Activated CD8-positive, alpha-beta memory T cell treated with anti-CD3 and anti-CD28 coated beads for 36 hours (primary cell): ENCODE measurements at regions not wholly inside any gene's neighbourhood (a gene's known extent, or its start where the extent isn't known, plus 50 kb on each side); places are given as distances from the start of the nearest gene placed in this dataset.
"Not testable (repeated sequence)": the region's sequence is repeated elsewhere in the genome, so short reads cannot be mapped to it uniquely, and the experiment has no call there.

ENCODE experiments used
- CTCF ChIA-PET: fragments of 350-600 bp; sonication (Branson Sonifier 250); formaldehyde crosslinking; loops from one replicate; lab custom pipeline; 2021; ENCODE audit warnings: antibody characterized with exemption; lab: Charles Lee
- POLR2A ChIA-PET: fragments of 350-600 bp; sonication (Branson Sonifier 250); formaldehyde crosslinking; loops from one replicate; lab custom pipeline; 2021; ENCODE audit warnings: antibody characterized with exemption; lab: Charles Lee

DNA sequence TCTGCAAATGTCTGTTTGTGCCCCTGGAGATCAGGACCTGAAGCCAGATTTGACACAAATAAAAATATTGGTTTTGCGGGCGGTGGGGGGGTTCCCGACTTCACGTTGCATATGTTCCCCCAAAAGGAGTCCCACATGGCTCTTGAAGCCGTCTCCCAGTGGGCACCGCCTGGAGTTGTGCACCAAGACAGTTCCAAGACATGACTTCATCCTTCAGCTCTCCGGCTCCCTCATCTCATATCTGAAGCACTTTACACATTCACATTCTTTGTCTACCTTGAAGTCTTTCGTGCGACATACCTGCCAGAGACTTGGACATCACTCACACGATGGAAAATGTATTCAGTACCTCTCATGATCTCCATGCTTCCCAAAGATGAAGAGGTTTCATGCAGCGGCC is 362.8 kb upstream of the FOXK1 start:
- CTCF ChIA-PET, result no interaction called here
- POLR2A ChIA-PET, result no interaction called here

- POLR2A ChIA-PET, result no interaction called here
- CTCF ChIA-PET, result no interaction called here
These were observed 356.4 kb upstream of the FOXK1 start for GRCh38 chr7:4325732-4326131.

DNA sequence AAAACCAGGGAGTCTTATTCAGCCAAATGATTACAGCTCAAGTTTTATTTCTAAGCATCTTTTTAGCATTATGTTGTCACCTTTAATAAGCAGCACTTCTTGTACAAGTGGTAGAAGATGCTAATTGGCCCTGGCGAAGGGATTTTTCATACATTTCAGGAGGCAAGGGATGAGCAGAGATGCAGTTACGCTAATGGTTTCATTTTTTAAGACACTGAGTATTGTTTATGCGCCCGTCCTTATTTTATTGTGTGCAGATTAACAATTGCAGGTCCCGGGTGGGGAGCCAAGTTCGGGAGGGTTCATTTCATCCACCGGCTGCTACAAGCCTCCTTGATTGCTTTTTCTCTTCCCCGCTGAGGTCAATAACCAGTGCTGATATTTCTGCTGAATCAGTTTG is 350.4 kb upstream of the FOXK1 start:
- ChIA-PET CTCF (no interaction called here), POLR2A (no interaction called here)

- CTCF ChIA-PET, result no interaction called here
- POLR2A ChIA-PET, result no interaction called here
These were observed 343.5 kb upstream of the FOXK1 start for GRCh38 chr7:4338556-4338955.

DNA sequence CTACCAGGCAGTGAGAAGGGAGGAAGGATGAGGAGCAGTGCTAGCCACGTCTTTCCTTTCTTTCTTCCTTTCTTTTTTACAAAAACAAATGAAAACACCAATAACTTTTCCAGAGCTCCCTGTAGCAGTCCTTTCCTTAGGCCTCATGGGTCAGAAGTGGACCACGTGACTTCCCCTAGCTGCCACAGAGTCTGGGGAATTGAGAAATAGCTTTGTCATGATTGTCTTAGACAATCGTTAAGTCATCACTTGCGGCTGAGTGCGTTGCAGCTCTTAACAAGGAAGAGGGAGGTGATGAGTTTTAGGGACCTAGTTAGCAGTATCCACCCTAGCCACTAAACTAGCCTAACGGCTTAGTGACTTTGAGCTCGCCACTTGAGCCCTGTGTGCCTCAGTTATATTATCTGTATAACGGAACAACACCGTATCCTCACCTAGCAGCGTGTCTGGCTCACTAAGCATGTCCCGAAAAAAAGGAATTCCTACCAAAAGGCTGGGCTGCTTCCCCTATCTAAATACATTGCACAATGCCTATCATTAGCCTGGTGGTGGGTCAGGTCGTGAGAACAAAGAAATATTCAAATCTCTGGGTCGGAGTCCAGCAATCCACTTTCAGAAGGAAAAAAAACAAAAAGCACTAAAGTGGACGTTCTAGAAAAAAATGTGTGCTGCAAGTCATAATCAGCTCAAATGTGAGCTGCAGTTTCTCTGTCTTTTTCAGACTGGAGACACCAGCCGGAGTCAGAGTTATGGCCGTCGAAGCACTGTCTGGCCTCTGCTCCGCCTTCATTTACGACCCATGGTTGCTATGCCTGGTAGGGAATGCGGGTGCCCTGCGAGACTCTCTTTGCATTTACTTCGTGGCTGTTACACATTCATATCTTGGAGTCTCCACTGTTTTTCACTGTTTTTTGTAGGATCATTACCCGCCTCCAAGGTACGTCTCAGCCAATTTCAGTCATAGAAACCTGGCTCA is 338.5 kb upstream of the FOXK1 start:
- POLR2A ChIA-PET, result no interaction called here
- CTCF ChIA-PET, result no interaction called here

DNA sequence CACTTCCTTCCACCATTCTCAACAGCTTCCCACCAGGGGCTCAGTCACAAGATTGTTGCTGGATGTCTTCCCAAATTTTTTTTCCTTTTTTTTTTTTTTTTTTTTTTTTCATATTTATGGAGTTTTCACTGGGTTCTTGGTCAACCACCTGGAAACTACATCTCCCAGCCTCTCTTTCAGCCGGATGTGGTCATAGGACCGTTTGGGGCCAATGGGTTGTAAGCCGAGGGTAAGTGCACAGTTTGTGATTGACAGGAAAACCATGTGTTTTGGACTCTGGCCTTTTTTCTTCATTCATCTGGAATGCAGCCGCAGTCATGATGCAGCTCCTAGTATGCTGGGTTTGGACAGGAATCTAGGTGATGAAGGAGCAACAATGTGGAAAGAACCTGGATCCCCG is 337.1 kb upstream of the FOXK1 start:
- ChIA-PET CTCF (no interaction called here), POLR2A (no interaction called here)

DNA sequence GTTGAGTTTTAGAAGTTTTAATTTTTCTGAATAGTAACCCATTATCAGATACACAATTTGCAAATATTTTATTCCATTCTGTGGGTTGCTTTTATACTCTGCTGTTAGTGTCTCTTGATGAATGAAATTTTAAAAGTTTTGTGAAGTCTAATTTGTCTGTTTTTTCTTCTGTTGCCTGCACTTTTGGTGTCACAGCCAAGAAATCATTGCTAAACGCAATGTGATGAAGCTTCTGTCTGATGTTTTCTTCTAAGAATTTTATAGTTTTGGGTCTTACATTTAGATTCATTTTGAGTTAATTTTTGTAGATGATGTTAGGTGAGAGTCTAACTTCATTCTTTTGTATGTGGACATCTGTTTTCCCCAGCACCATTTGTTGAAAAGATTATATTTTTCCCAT is 330.0 kb upstream of the FOXK1 start:
- CTCF ChIA-PET, result no interaction called here
- POLR2A ChIA-PET, result no interaction called here

DNA sequence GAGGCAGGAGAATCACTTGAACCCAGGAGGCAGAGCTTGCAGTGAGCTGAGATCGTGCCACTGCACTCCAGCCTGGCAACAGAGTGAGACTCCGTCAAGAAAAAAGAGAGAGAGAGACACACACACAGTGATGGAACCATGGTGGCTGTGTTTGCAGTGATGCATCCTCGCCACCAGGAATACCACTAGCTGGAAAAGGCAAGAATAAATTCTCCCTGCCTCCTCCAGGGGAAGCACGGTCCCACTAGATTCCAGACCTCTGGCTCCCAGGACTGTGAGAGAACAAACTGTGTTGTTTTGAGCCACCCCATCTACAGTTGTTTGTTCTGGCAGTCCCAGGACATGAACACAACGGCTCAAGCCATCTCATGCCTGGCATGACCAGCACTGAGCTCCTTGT is 320.3 kb upstream of the FOXK1 start:
- POLR2A ChIA-PET, result no interaction called here
- CTCF ChIA-PET, result no interaction called here

DNA sequence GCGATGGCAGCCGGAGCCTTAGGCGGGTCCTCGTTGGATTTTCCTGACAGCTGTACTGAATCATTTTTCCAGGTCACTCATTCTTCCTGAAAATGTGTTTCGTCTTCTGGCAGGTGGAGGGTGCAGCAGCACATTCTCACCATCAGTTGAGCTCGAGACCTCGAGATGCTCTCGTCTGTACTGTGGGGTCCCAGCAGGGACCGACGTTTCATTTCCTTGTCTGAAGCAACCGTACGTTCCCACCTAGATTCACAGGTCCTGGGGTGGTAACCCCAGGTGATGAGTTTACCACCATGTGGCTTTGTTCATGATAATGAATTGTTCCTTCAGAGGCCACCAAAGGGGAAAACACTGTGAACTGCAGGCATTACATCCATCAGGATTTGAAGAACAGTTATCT is 298.5 kb upstream of the FOXK1 start:
- POLR2A ChIA-PET, result no interaction called here

GRCh38 chr7:4386190-4386589 is 295.9 kb upstream of the FOXK1 start:
- ChIA-PET CTCF (no interaction called here), POLR2A (no interaction called here)

More for the DNA sequence above, 298.5 kb upstream of the FOXK1 start:
- CTCF ChIA-PET, result no interaction called here

DNA sequence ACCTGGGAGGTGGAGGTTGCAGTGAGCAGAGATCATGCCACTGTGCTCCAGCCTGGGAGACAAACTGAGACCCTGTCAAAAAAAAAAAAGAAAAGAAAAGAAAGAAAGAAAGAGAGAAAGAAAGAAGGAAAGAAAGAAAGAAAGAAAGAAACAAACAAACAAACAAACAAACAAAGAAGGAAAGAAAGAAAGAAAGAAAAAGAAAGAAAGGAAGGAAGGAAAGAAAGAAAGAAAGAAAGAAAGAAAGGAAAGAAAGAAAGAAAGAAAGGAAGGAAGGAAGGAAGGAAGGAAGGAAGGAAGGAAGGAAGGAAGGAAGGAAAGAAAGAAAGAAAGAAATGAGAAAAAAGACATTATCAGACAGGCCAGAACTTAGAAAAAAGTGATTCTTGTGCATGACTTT is 291.0 kb upstream of the FOXK1 start:
- CTCF ChIA-PET, POLR2A ChIA-PET: not testable (repeated sequence)

DNA sequence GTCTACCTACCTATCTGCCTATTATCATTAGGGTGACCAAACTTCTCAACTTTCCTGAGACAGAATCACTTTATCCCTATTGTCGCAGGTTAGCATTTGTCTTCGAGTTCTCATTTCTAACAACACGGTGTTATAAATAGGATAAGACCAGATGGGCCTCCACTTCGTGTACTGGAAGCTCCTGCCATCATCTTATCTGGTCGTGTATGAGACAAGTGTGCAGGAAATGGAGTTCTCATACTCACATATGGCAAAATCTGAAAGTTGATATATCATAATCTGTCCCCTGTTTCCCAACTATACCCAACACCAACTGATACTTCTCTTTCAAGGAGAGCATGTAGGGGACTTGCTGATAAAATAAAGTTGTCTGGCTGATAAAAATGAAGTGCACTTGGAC is 287.4 kb upstream of the FOXK1 start:
- ChIA-PET CTCF (no interaction called here), POLR2A (no interaction called here)

GRCh38 chr7:4399121-4399520 is 283.0 kb upstream of the FOXK1 start:
- ChIA-PET POLR2A (no interaction called here), CTCF (no interaction called here)

DNA sequence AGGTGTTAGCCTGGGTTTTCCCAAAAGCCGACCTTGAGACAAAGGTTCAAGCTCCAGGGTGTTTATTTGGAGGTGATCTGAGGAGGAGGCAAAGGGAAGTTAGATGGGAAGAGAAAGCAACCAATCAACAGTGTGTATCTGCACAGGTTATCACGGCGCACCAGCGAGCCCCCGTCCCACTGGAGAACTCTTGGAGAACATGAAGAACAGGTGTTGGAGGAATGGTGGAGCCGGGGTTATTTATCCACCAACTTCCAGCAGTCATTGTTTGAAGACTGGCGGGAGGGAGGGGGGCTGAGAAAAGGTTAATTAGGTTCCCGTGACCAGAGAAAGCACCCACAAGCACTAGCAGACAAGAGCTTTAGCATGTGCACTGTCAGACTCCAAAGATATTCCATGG is 282.5 kb upstream of the FOXK1 start:
- ChIA-PET POLR2A (no interaction called here), CTCF (no interaction called here)

DNA sequence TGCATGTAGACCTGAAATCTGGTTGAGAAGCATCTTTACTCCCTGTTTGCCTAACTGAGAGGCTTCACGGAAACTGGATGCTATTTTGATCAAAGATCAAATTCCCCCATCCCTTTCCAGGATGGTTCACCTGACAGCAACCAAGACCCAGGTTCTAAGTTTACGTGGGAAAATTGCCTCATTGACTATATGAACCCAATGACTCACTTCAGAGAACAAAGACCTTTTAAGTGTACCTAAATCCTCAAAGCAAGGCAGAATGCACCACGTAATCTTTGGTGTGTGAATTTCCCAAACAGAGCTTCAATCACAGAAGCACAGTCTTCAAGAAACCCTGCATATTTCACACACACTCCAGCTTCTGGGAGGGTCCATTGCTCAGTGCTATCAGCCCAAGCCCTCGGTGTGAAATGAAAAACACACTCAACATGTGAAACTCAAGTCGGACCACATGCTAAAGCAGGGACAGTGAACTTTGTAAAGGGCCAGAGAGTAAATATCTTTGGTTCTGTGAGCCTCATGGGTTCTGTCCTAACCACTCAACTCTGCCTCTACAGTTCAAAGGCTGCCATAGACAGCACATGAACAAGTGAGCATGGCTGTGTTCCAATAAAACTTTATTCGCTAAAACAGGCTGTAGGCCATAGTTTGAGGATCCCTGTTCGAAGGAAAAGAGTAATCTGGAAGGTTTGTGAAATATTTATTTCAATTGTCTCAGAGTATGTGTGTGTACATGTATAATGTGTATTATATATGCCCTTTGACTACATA is 275.6 kb upstream of the FOXK1 start:
- POLR2A ChIA-PET, result no interaction called here

DNA sequence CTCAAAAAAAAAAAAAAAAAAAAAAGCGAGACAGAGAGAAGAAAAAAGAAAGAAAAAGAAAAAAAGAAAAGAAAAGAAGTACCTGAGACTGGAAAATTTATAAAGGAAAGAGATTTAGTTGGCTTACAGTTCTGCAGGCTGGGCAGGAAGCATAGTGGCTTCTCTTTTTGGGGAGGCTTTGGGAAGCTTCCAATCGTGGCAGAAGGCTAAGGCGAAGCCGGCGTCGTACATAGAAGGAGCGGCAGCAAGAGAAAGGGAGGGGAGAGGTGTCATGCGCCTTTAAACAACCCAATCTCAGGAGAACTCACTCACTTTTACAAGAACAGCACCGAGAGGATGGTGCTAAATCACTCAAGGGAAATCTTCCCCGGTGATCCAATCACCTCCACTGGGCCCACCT is 272.1 kb upstream of the FOXK1 start:
- ChIA-PET POLR2A (no interaction called here), CTCF (interaction anchor here (0.6 kb wide), 1 partner anchor 1050 kb away, joined by 3 read pairs; no protein-coding TSS in a partner anchor)

More for the DNA sequence above, 275.6 kb upstream of the FOXK1 start:
- CTCF ChIA-PET, result no interaction called here

DNA sequence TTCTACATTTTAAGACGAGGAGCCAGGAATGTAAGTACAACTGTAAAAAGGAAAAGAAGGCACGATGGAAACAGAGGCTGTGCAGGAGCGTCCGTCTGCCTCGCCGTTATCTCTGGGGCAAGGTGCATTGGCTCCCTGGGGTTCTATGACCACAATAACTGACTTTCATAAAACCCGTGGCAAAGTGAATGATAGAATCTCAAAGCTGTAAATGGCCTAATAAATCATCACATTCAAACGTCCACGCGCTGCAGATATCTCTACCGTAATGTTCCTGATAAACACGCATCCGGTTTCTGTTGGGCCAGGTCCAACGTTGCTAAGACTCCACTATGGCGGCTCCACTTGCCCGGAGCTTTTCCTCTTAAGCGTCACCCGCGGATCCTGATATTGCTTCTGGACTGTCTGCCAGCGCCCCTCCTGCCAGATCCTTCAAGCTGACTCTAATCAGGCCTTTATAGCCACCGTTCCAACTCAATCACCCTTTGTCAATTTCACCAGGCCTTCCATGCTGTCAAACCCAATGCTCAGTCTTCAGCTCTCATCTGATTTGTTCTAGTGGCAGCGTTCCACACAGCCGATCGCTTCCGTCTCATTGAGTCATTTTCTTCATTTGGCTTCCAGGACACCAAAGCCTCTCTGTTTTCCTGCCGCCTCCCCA is 265.6 kb upstream of the FOXK1 start:
- ChIA-PET POLR2A (no interaction called here), CTCF (no interaction called here)

DNA sequence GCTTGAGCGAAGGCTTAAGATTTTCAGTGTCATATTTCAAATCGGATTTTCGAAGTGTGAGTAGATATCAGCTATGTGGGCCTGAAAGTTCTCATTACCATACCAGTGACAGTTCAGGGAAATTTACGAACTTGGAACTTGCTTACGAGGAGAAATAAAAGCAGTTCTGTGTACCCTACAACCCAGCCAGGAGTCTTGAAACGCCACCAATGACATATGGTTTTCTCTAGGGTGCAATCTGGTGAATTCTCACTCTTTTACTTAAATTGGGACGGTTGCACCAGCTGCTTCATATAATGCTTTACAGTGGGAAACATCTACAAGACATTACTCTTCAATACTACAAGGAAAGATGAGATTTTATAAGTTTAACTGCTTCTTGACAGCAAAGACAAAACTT is 253.6 kb upstream of the FOXK1 start:
- POLR2A ChIA-PET, result no interaction called here
- CTCF ChIA-PET, result no interaction called here

GRCh38 chr7:4430227-4430626 is 251.9 kb upstream of the FOXK1 start:
- POLR2A ChIA-PET, result no interaction called here
- CTCF ChIA-PET, result no interaction called here

GRCh38 chr7:4434306-4434705 is 247.8 kb upstream of the FOXK1 start:
- POLR2A ChIA-PET, result no interaction called here
- CTCF ChIA-PET, result no interaction called here
